ENCODE measurements at regions not wholly inside any gene's neighbourhood (a gene's known extent, or its start where the extent isn't known, plus 50 kb on each side); places are given as distances from the start of the nearest gene placed in this dataset.

- no peak for DNase-seq
Measured at GRCh38 chr13:22198001-22198400, 527.1 kb downstream of the FGF9 start.

DNA sequence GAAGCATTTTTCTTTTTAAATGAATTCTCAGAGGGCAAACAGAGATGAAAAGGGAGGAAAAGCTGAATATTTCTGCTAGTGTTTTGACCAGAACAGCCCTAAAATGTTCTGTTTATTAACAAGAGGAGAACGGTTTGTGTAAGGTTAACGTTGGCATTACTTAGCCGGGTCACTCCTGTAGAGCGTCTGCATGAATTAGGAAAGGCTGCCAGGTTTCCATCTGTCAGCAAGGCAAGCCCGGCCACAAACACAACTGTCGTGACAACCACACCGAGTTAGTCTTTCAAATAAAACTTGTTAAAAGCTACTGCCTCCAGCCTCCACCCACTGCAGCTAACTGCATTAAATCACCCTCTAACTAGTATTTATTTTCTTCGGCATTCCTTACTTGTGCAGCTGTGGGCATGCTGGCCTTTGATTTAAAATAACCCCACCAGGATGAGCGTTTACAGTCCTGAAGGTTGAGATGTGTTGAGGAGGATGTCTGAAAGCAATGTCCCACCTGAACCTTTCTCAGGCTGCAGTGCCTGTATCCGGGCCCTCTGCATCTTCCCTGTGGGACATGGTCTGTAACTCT is 527.9 kb downstream of the FGF9 start:
- no peak for DNase-seq

DNA sequence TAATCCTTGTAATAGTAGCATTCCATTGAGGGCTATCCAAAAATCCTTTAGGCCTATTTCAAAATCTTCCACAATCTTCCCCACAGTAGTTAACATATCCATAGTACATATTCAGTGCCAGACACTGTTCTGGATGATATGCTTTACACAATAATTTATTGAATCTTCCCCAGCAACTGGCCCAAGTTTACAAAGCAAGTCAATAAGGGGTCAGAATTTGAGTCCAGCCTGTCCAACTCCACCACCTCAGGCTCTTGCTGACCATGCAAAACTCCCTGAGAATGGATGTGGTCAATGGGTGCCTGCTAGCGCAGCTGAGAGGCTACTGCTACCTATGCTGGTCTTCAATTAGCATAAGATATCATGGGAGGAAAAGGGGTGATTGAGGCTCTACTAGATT is 529.6 kb downstream of the FGF9 start:
- no peak for DNase-seq

DNA sequence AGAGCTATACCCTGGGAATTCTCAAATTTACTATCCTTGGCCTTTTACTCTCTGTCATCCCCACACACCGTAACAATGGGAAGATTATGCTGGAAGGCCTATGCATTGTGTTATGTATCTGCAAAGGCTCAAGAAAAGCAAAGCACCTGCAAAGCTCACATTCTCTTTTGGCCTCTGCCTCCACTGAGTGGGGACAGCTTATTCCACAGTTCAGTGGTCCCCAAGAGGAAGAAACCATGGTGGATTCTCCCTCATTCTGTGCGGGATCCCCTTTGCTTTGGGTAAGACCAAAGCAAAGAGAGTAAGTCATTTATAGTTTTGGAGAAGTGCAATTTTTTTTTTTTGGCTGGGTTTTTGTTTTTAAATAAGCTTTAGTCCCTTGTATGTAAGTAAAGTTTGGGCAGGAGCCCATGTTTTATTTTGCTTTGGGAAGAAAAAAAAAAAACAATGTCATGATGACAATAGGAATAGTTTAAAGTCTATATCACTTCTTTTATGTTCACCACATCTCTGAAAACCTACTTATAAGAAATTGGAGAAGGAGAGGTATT is 530.6 kb downstream of the FGF9 start:
- no peak for DNase-seq

- no peak for DNase-seq
Measured at GRCh38 chr13:22210134-22210930, 539.5 kb downstream of the FGF9 start.

DNA sequence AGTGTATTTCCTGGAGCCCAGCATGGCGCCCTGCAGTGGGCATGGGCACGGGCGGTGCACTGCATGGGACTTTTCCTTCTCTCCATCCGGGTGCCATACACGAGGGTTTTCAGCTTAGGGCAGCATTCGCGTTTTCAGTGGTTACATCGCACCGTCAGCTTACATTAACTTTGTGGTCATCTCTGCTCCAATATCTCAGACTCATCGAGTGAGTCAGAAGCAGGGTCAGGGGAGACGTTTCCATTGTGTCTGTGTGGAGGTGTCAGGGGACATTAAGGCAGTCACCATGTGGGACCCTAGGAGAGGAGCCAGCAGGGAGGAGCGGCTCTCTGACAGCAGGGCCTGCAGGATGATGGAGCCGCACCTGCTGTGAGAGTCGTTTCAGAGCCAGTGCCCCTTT is 541.0 kb downstream of the FGF9 start:
- DNase-seq, result no peak

GRCh38 chr13:22212576-22212975 is 541.7 kb downstream of the FGF9 start:
- no peak for DNase-seq

GRCh38 chr13:22214184-22214583 is 543.3 kb downstream of the FGF9 start:
- no peak for DNase-seq

GRCh38 chr13:22218797-22219196 is 547.9 kb downstream of the FGF9 start:
- no peak for DNase-seq

- no peak for DNase-seq
Measured at GRCh38 chr13:22219709-22220108, 548.8 kb downstream of the FGF9 start.

DNA sequence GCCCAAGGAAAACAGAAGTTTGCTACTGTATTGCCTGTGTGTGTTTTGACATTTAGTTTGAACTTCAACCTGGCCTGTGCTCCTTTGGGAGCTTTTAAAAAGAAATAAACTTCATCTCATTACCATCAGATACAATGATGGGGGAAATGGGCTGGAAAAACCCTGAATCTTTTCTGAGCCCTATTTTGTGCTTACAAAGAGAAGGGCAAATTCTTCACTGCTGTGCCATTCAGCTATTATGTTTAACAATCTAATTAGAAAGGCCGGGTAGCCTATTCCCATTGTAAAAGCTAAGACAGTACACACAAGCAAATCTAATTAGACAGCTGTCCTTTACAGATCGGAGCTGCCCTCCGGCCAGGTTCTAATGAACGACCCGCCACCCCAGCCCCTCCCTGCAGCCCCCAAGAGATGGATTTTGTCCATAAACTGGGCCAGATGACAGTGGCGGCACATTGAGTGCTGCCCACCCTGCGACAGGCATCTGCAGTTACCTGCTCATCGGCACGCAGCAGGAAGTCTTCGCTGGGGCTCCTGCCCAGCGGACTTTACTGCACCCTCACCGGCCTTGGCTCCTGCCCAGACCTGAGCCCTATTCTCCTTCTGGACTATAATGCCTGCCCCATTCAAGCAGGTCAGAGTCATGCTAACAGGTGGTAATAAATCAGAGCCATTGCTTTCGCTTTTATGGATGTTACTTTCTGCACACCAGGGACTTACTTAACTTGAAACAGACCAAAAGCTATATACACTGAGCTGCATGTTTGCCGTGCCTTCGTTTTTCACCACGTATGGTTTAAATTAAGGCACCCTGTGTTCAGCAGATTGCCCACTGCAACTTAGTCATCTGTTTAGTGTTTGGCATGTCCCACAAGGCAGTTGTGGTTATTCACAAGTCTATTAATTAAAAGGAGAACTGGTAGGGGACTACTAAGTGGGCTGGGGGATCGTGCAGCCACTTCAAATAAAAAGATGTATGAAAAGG is 549.6 kb downstream of the FGF9 start:
- DNase-seq, result no peak

GRCh38 chr13:22223411-22223810 is 552.5 kb downstream of the FGF9 start:
- no peak for DNase-seq

GRCh38 chr13:22226086-22226485 is 555.2 kb downstream of the FGF9 start:
- no peak for DNase-seq

GRCh38 chr13:22227895-22228294 is 557.0 kb downstream of the FGF9 start:
- no peak for DNase-seq

- DNase-seq, result no peak
Measured at GRCh38 chr13:22229916-22230315, 559.0 kb downstream of the FGF9 start.

DNA sequence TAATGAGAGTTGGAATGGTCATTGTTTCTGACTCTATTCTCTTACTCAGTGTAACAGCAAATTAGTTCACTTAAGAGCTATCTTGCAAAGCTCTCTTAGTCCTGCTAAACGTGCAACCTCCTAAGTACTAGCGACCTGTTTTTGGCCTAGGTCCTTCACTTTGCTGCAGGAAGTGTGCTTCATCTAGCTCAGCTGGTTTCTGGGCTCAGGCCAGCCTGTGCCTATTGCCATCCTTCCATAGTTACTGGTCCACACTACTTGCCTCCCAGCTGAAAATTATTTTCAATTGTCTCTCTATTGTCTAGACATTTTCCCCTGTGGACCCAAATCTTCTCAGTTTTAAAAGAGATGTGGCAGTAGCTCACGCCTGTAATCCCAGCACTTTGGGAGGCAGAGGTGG is 561.3 kb downstream of the FGF9 start:
- DNase-seq, result peak; percentile 10

- DNase-seq, result no peak
Measured at GRCh38 chr13:22235285-22235949, 564.5 kb downstream of the FGF9 start.

DNA sequence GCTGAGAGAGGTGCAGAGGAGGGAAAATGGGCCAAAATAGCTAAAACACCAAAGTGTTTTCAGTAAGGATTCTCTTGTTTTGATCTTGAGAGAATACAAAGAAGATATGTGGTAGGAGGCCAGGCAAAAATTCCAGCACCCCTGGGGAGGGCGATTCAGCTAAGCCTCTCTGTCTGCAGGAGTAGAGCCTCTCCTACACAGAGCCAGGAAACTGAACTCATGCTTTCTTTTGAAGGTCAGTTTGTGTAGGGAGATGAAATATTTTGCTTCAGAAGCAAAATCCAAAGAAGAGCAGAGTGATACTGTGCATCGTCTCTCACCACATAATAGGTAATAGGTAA is 565.0 kb downstream of the FGF9 start:
- no peak for DNase-seq

GRCh38 chr13:22238269-22238668 is 567.4 kb downstream of the FGF9 start:
- no peak for DNase-seq

DNA sequence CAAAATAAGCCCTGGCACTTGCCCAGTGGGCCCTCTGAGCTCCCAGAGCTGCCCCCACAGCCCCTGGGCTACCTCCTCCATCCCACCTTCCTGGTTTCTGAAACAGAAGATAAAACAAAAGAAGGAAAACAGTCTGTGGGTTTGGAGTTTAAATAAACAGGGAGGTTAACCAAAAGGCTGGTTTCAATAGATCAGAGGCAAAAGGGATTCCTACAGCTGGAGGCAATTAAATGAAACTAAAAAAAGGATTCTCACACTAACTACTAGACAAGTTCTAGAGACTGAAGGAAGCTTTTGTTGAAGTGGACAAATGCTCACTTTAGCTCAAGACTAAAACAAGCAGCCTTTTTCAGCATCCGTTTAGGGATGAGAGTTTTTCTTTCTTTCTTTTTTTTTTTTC is 569.8 kb downstream of the FGF9 start:
- DNase-seq, result no peak

DNA sequence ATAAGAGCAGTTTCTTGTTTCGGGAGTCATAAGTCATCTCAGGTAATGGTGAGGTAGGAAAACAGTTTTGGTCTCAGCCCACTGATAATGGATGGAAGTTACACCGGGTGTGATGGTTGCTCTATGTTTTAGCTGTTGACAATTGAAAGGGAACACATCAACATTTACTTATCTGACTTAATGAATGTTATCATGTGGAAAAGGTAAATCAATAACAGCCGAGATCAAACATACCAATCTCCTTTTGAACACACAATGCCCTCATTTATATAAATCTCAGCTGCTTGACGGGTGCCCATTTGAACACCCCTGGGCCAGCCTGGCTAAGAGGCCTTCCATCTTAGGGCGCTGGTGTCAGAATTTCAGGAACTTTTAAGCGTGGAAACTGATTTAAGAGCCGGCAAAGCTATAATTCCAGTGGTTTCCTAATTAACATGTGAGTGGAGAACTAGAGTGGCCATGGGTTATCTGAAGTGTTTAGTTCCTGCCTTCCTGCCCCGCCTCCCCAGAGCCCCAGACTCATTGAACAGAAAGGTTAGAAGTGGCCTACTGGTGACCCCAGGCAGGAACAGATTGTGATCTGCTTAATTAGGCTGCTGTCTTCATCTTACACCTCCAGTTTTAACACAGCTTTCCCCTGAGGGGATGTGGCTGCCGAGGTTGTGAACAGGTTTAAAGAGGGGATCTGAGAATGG is 572.7 kb downstream of the FGF9 start:
- no peak for DNase-seq

GRCh38 chr13:22252281-22252830 is 581.5 kb downstream of the FGF9 start:
- DNase-seq, result no peak
